Right lung (tissue), 2 donors: ENCODE measurements at regions not wholly inside any gene's neighbourhood (a gene's known extent, or its start where the extent isn't known, plus 50 kb on each side); places are given as distances from the start of the nearest gene placed in this dataset.

Experiments used
- DNase-seq, 2 donors: peaks; one replicate each; pipeline ENCODE4 v3.0.0-alpha.2; 2013

- no peak for DNase-seq
Measured at GRCh38 chr12:4858386-4858785, 51.3 kb upstream of the KCNA1 start.

- DNase-seq: no peak
Measured at GRCh38 chr12:4859478-4860210, 50.1 kb upstream of the KCNA1 start.
